CD4-positive, alpha-beta T cell (primary cell): ENCODE measurements at regions not wholly inside any gene's neighbourhood (a gene's known extent, or its start where the extent isn't known, plus 50 kb on each side); places are given as distances from the start of the nearest gene placed in this dataset.

Experiments
- ATAC-seq: fragments of 200-7000 bp; cut with Tn5 transposase; one replicate; pipeline ENCODE4 v1.10.0; 2022; ENCODE audit warnings: mild to moderate bottlenecking; ENCODE audit not compliant: poor library complexity
- CTCF ChIA-PET: fragments of 350-600 bp; sonication (Branson Sonifier 250); formaldehyde crosslinking; loops from one replicate; lab custom pipeline; 2021; ENCODE audit warnings: antibody characterized with exemption, inconsistent platforms; lab: Charles Lee
- POLR2A ChIA-PET: fragments of 350-600 bp; sonication (Branson Sonifier 250); formaldehyde crosslinking; loops from one replicate; lab custom pipeline; 2021; ENCODE audit warnings: antibody characterized with exemption, inconsistent platforms; lab: Charles Lee
- DNase-seq, 14 experiments: peaks; one replicate each; pipeline ENCODE4 v3.0.0-alpha.2; 2013 to 2020; ENCODE audit warnings: mixed read lengths in 2 of 14
- H3K27ac ChIP-seq, 2 donors: one replicate each; pipeline versions ENCODE4 v1.5.1 to v1.7.0; 2013; ENCODE audit warnings: low read length in 2 of 2, low read depth in 1 of 2, mild to moderate bottlenecking in 1 of 2
- H3K27me3 ChIP-seq, 2 experiments: 1 replicate in 1 of 2; 2 replicates in 1 of 2; pipeline versions ENCODE4 v1.6.1 to v1.7.0; 2013; ENCODE audit warnings: low read length in 2 of 2, control low read depth in 1 of 2, mild to moderate bottlenecking in 1 of 2, moderate library complexity in 1 of 2; ENCODE audit not compliant: insufficient read depth in 2 of 2, control insufficient read depth in 1 of 2
- H3K36me3 ChIP-seq: one replicate; pipeline ENCODE4 v1.6.1; 2013; ENCODE audit warnings: low read length, control low read depth; ENCODE audit not compliant: insufficient read depth
- H3K4me1 ChIP-seq: one replicate; pipeline ENCODE4 v1.6.1; 2013; ENCODE audit warnings: low read length, control low read depth; ENCODE audit not compliant: insufficient read depth
- H3K4me3 ChIP-seq: one replicate; pipeline ENCODE4 v1.5.1; 2013; ENCODE audit warnings: mild to moderate bottlenecking, low read length, moderate library complexity
- H3K9me3 ChIP-seq, 2 experiments: 1 replicate in 1 of 2; 2 replicates in 1 of 2; pipeline versions ENCODE4 v1.6.1 to v1.7.0; 2013; ENCODE audit warnings: low read length in 2 of 2, mild to moderate bottlenecking in 2 of 2, control low read depth in 1 of 2, moderate library complexity in 1 of 2; ENCODE audit not compliant: control insufficient read depth in 1 of 2, insufficient read depth in 1 of 2
- H3K27ac Mint-ChIP-seq: one replicate; pipeline ENCODE4 v1.8.0; 2020; ENCODE audit warnings: mixed read lengths
- H3K27me3 Mint-ChIP-seq: one replicate; pipeline ENCODE4 v1.8.0; 2021; ENCODE audit warnings: mixed read lengths
- H3K36me3 Mint-ChIP-seq: one replicate; pipeline ENCODE4 v1.8.0; 2021; ENCODE audit warnings: low read depth, mixed read lengths
- H3K4me1 Mint-ChIP-seq: one replicate; pipeline ENCODE4 v1.8.0; 2021; ENCODE audit warnings: low read depth, mixed read lengths
- H3K4me3 Mint-ChIP-seq: one replicate; pipeline ENCODE4 v1.8.0; 2020; ENCODE audit warnings: mild to moderate bottlenecking, mixed read lengths
- H3K9me3 Mint-ChIP-seq: one replicate; pipeline ENCODE4 v1.8.0; 2020; ENCODE audit warnings: mixed read lengths
- intact Hi-C, 2 experiments: fragments of 100-400 bp; cut with DNase I in 1 of 2; cut with micrococcal nuclease in 1 of 2; formaldehyde crosslinking; loops; one replicate each; pipeline versions ENCODE4 v1.15.1 to v1.9.0; 2023 to 2025; cut with DNase I, micrococcal nuclease
- TF ChIP-seq, protein P1 (sequence below): fragments of 200-600 bp; IDR thresholded peaks from one replicate; pipeline ENCODE4 v1.8.0; 2022; ENCODE audit warnings: antibody characterized with exemption, mild to moderate bottlenecking

GRCh38 chr5:103667068-103667467, 104.5 kb upstream of the NUDT12 start:
- Mint-ChIP-seq H3K27me3 (no peaks in the 10 kb centered on the region), H3K36me3 (no peaks in the 10 kb centered on the region), H3K9me3 (peaks cover 6% of the 10 kb centered on the region), H3K4me1 (no peaks in the 10 kb centered on the region), H3K4me3 (no peak overlapping the region), H3K27ac (no peak overlapping the region)
- ChIA-PET POLR2A (no interaction called here), CTCF (no interaction called here)
- TF ChIP-seq, protein P1, sequence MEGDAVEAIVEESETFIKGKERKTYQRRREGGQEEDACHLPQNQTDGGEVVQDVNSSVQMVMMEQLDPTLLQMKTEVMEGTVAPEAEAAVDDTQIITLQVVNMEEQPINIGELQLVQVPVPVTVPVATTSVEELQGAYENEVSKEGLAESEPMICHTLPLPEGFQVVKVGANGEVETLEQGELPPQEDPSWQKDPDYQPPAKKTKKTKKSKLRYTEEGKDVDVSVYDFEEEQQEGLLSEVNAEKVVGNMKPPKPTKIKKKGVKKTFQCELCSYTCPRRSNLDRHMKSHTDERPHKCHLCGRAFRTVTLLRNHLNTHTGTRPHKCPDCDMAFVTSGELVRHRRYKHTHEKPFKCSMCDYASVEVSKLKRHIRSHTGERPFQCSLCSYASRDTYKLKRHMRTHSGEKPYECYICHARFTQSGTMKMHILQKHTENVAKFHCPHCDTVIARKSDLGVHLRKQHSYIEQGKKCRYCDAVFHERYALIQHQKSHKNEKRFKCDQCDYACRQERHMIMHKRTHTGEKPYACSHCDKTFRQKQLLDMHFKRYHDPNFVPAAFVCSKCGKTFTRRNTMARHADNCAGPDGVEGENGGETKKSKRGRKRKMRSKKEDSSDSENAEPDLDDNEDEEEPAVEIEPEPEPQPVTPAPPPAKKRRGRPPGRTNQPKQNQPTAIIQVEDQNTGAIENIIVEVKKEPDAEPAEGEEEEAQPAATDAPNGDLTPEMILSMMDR, result no peak
- peaks cover 0 to 6% of the 10 kb centered on the region in 2 experiments for H3K9me3 ChIP-seq
- H3K36me3 ChIP-seq, result no peaks in the 10 kb centered on the region
- no peaks in the 10 kb centered on the region for H3K4me1 ChIP-seq
- no peaks in the 10 kb centered on the region for H3K27me3 ChIP-seq
- intact Hi-C loops, result no loop called here
- no peak overlapping the region for H3K4me3 ChIP-seq
- H3K27ac ChIP-seq, result no peak overlapping the region
- DNase-seq (no peak), ATAC-seq (no peak)

- Histone ChIP-seq H3K9me3 (no peaks in the 10 kb centered on the region), H3K27me3 (no peaks in the 10 kb centered on the region), H3K27ac (no peak overlapping the region), H3K4me1 (no peaks in the 10 kb centered on the region), H3K4me3 (no peak overlapping the region), H3K36me3 (no peaks in the 10 kb centered on the region)
- no peak overlapping the region for H3K4me3 Mint-ChIP-seq
- ATAC-seq (no peak), DNase-seq (no peak)
- H3K9me3 Mint-ChIP-seq, result peaks cover 2% of the 10 kb centered on the region
- no peak overlapping the region for H3K27ac Mint-ChIP-seq
- CTCF ChIA-PET, result no interaction called here
- H3K4me1 Mint-ChIP-seq, result no peaks in the 10 kb centered on the region
- TF ChIP-seq, protein P1, result no peak
- H3K27me3 Mint-ChIP-seq, result no peaks in the 10 kb centered on the region
- intact Hi-C loops, result no loop called here
- POLR2A ChIA-PET, result no interaction called here
- H3K36me3 Mint-ChIP-seq, result no peaks in the 10 kb centered on the region
These were observed 94.7 kb upstream of the NUDT12 start for GRCh38 chr5:103657301-103657700.

DNA sequence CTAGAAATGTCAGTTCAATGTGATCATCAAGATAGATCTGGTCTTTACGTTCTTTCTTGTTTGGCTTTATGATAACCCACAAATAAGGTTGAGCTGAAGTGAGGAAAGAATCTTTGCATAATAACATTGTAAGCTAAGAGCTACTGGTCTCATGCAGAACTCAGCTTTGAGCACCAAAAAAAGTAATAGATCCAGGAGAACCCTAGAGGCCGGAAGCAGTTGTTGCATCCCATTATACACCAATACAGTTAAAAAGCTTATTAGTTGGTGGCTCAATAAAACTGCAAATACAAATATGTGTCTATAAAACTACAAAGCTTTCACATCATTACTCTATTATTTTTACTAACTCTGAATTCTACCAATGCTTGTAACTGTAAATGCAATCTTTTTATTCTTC, 85.5 kb upstream of the NUDT12 start:
- ATAC-seq (no peak), DNase-seq (no peak)
- TF ChIP-seq, protein P1, result no peak
- H3K36me3 ChIP-seq, result no peaks in the 10 kb centered on the region
- H3K27ac Mint-ChIP-seq, result no peak overlapping the region
- H3K27me3 ChIP-seq, result no peaks in the 10 kb centered on the region
- intact Hi-C loops, result no loop called here
- no peaks in the 10 kb centered on the region for H3K9me3 ChIP-seq
- no peaks in the 10 kb centered on the region for H3K27me3 Mint-ChIP-seq
- CTCF ChIA-PET, result no interaction called here
- H3K36me3 Mint-ChIP-seq, result no peaks in the 10 kb centered on the region
- peaks cover 2% of the 10 kb centered on the region for H3K9me3 Mint-ChIP-seq
- H3K4me3 ChIP-seq, result no peak overlapping the region
- H3K27ac ChIP-seq, result no peak overlapping the region
- no peaks in the 10 kb centered on the region for H3K4me1 ChIP-seq
- POLR2A ChIA-PET, result no interaction called here
- no peaks in the 10 kb centered on the region for H3K4me1 Mint-ChIP-seq
- H3K4me3 Mint-ChIP-seq, result no peak overlapping the region
